CD4-positive, alpha-beta T cell treated with Interleukin-1 beta for 1 hour (primary cell): ENCODE measurements at regions not wholly inside any gene's neighbourhood (a gene's known extent, or its start where the extent isn't known, plus 50 kb on each side); places are given as distances from the start of the nearest gene placed in this dataset.
"Not testable (repeated sequence)": the region's sequence is repeated elsewhere in the genome, so short reads cannot be mapped to it uniquely, and the experiment has no call there.

Source experiments
- DNase-seq, 2 donors: peaks; one replicate each; pipeline ENCODE4 v3.0.0-alpha.2; 2020 to 2022

DNA sequence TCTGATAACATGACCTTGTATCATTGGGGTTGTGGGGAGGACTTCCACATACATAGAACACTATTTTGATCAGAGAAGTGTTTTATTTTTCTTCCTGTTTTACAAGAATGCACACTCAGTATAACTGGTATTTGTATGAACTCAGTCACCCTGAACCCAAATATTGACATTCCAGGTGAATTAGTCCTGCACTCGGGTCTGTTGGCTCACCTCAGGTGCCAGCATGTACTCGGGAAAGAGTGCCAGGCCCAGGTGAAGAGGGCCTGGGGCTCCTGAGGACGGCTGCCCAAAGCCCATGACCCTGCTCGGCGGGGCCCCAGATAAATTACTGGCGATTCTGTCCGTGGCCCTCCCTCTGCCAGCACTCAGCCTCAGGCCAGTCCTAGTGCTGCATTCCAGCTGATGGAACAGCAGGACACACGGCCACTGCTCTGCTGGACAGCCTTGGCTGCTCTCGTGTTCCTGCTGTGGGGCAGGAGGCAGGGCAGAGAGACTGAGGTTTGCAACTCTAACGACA lies 75.4 kb upstream of the TMPRSS2 start:
- DNase-seq, result no peak

DNA sequence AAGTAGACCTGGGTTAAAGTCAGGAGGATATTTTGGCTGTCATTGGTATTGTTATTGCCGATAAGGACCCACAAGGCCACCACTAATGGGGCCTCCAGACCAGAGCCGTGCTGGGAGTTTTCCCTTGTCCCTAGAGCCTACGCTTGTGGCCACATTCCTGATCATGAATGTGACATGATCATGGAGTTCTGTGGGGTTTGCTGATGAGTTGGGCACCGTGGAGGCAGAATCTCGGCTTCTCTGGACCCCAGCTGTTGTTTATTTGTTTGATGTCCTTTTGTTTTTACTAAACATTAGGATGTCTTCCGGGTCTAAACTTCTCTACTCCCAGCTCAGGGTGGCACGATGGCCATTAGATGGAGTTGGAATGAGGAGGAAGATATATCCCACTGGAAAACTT lies 74.9 kb upstream of the TMPRSS2 start:
- DNase-seq, result no peak

DNA sequence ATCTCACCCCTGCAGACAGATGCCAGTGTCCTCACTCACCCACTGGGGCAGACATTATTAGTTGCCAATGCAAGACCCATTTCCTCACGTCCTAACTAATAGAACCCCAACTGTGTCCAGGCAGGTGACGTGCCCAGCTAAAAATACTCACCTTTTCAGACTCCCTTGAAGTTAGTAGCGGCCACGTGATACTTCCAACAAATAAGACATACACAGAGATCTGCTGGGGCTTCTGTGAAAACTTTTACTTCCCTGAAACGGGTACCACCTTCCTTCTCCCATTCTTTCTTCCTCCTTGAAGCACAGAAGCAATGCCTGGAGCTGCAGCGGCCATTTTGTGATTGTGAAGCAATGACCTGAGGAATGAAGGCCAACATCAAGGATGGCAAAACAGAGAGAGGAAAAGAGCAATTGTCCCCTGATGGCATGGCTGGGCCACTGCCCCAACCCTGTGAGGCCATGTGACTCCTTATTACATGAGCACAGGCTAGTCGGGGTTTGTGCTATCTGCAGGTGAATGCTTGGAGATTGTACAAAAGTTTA lies 74.4 kb upstream of the TMPRSS2 start:
- no peak for DNase-seq

DNA sequence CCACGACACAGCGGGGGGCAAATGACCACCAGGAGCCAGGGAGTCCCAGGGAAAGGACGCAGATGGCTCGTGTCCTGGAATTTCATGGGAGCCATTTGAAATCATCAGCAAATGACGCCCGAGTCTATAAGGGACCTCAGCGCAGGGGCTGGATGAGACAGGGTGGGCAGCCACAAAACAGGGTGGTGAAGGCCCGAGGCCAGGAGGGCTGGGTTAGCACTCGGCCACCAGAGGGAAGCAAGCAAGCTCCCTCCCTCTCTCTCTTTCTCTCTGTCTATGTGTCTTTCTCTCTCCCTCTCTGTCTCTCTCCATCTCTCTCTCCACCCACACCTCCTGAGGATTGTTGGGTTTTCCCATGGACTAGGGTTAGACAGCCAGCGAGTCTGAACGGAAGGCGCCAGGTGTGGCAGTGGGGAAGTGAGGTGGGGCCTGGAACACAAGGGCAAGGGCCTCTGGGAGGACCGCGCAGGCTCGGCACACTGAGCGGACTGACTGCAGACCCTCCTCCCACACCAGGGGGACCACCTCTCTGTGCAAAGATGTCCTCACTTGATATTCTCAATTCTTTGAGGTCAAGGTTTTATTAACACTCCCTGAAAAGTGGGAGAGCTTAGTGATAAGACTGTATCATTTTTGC lies 73.8 kb upstream of the TMPRSS2 start:
- no peak for DNase-seq

DNA sequence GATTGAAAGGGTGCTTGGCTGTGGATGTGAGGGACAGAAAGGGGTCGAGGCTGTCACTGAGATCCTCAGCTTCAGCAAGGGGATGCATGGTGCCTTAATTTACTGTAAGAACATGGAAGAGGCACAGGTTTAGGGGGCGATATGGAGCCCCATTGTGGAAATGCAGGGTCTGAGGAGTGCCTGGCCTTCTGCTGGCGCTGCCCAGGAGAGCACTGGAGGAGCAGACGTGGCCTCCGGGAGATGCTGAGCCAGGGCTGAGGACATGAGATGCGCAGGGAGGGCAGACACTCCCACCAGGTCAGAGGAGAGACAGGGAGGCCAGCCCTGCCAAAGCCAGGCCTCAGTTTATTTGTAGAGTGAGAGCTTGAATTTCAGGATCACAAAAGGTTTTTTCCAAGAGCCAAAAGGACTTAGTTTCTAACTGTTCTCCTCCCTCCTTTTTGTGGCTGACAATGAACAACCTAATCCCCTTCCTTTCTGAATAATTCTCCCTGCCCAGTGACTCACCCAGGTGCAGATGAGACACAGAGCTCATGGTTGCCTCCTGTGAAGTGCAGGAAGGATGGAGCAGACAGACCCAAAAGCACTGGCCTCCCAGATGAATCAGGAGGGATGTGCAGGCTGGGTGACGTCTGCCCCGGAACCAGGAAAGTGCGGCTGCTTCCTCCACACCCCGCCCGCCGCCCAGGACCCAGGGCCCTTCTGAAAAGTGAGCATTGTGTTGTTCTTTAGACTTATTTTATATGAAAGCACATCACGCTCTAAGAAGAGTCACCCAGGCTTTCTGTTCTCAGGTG lies 73.0 kb upstream of the TMPRSS2 start:
- DNase-seq, result no peak

DNA sequence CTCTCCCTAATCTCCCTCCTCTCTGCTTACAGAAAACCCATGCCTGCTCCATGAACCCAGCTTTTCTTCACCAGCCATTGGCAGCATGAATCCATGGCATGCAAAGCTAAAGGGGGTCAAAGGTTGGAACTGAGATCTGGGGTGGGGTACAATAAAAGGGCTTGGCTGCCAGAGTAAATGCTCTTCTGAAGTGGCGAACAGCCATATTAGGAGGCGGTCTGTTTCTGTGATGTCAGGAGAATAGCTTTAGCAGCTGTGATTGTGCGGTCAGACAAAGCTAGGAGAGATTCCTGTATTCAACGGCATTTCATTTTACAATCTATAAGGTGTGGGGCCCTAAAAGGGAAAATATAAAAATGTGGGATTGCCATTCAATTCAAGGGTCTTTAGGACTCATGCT lies 71.7 kb upstream of the TMPRSS2 start:
- DNase-seq, result no peak

DNA sequence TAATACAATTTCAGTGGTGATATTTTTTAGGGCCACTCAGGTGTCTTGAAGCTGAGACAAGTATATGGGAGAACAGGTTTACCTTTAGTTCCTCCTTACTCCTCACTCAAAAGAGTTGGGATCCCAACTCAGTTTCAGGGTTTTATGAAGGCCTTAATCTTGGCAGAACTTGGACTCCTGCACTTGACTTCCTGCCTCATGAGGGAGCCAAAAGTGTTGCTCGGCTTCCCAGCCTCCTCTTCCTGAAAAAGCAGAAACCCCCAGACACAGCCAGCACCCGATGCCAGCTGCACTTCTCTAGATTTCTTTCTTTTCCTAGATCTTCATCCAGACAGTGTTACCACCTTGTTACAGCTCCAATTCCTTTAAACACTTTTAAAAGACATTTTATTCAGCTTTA lies 70.8 kb upstream of the TMPRSS2 start:
- DNase-seq, result no peak

DNA sequence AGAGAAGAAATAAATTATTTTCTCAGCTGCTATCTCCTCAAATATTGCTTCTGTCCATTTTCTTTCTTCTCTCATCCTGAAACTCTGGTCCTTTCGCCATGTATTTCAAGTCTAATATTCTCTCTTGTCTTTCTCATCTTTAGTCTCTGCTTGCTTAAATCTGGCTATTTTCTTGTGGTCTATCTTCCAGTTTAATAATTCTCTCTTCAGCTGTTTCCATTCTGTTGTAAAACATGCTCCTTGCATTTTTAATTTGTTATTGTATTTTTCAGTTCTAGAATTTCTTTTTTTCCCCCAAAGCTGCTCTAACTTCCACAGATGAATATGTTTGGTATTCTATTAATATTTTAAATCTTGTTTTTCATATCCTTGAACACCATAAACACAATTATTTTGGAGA lies 70.1 kb upstream of the TMPRSS2 start:
- no peak for DNase-seq

DNA sequence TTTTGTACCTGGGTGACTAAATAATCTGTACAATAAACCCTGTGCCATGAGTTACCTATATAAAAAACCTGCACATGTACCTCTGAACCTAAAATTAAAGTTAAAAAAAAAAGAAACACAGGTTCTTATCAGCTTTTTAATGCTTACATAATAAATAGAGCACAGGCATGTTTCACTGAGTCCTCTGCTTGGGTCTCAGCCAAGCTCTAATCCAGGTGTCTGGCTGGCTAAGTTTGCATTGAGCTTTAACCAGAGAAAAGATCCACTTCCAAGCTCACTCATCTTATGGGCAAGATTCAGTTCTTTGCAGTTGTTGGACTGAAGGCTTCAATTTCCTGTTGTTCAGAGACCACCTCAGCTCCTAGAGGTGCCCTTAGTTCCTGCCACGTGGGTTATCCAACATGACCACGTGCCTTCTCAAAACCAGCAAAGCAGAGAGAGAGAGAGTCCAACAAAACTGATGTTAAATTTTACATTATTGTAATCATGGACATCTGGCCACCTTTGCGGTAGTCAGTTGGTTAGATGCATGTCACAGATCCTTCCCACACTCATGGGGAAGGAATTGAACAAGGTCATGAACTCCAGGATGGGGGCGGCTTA lies 68.2 kb upstream of the TMPRSS2 start:
- DNase-seq, result no peak

DNA sequence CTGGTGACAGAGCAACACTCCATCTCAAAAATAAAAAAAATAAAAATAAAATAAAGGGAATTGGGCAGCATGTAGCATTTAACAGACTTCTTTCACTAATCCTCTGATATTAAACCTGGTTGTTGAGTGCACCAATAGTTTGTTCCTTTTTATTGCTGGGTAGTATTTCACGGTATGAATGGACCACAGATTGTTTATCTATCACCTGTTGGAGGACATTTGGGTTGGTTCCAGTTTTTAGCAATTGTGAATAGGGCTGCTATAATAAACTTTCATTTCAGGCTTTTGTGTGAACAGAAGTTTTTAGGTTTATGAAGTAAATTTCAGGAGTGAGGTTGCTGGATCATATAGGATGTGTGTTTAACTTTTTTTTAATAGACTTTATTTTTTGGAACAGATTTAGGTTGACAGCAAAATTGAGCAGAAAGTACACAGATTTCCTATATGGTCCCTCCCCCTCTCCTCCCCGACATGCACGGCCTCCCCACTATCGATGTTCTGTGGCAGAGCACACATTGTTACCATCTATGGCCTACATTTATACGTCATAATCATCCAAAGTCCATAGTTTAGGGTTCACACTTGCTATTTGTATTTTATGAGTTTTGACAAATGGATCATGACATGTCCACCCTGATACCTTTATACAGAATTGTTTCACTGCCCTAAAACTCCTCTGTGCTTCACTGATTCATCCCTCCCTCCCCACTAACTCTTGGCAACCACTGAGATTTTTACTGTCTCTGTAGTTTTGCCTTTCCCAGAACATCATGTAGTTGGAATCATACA lies 66.1 kb upstream of the TMPRSS2 start:
- DNase-seq, result no peak

DNA sequence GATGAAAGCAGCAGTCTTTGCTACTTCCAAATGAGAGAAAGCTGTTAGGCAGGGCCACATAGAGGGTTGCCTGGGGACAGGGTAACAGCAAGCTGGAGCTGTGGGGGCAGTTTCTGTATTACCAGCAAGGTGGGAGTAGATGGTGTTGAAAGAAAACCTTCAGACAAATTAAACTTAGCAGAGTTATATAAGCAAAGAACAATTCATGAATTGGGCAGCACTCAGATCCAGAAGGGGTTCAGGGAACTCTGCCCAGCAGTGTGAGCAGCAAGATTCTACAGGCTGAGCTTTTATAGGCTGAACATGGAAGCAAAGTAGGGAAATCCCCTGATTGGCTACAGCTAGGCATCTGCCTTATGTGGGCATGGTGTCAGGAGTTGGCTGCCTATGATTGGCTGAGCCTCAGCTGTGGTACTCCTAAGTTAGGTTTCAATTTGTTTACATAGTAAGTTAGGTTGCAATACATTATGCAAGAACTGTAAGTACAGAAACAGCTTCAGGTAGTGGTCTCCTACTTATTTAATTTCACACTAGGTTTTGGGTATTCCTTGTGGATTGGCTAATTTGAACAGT lies 64.1 kb upstream of the TMPRSS2 start:
- DNase-seq, result no peak

DNA sequence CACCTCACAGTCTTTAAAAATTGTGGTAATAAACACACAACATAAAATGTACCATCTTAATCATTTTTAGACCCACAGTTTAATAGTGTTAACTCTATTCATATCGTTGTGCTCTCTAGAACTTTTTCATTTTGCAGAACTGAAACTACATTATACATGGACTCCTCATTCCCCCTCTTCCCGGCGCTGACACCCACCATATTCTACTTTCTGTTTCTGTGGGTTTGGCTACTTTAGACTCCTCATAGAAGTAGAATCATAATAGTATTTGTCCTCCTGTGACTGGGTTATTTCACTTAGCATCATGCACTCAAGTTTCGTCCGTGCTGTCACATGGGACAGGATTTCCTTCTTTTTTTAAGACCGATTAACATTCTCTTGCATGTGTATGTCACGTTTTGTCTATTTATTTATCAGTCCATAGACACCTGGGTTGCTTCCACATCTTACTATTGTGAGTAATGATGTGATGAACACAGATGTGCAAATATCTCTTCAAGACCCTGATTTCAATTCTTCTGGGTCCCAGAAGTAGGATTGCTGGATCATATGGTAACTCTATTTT lies 62.9 kb upstream of the TMPRSS2 start:
- no peak for DNase-seq

DNA sequence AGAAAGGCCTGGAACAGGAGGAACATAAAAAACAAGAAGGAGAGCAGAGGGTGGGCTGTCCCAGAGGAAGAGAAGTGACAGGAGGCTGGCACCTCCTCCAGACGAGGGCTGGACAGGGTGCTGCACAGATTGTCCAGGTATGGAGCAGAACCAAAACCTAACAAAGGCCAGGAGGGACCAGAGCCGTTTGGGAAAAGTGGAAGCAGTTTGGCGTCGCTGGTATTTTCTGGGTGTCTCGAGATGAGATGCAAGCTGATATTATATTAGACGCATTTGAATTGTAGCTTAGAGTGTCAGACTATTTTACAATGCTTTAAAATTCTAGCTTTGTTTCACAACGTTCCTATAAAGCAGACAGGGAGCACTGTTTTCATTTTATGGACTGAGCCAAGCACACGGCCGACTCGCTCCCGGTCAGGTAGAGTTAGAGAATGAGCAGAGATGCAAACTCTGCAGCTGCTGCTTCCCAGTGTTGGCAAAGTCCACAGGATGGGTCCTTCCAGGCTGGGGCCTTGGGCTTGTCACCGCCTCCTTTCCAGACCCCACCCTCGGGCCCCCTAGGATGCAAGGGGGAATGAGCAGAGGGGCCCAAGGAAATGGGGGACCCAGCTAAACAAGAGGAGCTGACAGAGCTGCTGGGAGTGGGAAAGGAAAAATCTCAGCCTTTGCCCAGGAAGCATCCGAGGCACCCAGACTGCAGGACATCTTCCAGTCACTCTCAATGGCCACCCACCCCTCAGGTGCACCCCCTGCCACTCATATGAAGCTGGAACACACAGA lies 60.8 kb upstream of the TMPRSS2 start:
- no peak for DNase-seq

DNA sequence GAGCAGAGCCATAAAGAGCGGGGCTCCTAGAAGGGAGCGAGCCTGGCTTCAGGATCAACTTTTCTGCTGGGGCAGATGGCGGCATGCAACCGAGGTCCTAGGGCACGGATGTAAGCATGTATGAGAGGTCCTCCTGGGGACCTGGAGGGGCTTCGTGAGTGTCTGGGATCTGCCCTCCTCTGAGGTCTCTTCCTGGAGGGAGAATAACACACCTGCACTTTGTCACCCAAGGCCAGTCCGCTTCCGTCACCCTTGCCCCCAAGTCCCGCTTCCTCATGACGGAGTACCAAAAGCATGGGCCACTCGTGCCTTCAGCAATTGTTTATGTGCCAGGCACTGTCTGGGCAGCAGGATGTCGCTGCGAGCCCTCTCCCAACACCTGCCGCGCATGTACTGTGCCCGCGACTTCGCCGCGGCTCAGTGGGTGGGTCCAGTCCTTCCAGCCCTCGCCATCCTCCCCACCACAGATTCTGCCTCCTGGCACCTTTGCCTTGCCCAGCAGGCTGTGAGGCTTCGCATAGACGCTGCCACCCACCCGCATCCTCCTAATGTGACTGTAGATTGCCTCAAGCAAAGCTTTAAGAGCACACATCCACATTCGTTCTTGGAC lies 60.0 kb upstream of the TMPRSS2 start:
- DNase-seq, result no peak

DNA sequence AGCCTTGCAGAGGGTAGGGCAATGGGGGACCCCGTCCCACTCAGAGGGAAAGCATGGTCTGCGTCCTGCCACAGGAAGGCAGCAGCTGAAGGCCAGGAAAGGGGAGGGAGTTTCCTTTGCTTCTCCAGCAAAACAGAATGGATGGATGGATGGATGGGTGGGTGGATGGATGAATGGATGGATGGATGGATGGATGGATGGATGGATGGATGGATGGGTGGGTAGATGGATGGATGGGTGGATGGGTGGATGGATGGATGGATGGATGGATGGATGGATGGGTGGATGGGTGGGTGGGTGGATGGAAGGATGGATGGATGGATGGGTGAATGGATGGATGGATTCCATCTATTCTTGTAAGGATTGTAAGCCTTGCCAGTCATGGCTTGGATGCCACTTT lies 59.3 kb upstream of the TMPRSS2 start:
- not testable (repeated sequence) for DNase-seq

DNA sequence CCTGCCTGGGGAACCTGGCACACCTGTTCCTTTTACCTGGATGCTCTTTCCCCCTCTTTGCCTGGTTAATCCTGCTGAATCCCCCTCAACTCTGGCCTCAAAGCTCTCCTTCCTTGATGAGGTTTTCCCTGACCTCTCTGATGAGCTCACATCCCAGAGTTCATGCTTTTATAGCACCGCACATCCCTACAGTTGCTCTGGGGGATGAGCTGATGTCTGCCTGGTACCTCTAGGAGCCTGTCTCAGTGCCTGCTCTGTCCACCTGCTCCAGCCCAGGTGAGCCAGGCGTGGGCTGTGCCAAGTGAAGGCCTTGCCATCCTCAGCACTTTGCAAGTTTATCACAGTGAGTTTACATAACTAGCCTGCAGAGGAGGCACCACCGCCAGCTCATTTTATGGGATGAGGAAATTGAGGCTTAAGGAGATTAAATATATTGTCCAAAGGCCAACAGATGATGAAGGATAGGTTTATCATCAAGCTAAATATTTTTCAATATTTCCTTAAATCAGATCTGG lies 58.6 kb upstream of the TMPRSS2 start:
- no peak for DNase-seq

DNA sequence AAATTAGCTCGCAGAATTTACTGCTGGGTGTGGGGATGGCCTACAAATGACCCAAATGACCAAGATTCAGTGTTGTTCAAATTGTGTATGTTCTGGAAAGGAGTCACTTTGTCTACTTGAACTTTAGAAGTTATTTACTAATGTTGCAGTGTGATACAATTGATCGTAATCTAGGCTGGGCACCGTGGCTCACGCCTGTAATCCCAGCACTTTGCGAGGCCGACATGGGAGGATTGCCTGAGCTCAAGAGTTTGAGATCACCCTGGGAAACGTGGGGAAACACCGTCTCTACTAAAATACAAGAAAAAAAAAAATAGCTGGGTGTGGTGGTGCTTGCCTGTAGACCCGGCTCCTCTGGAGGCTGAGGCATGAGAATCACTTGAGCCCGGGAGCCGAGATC lies 57.6 kb upstream of the TMPRSS2 start:
- no peak for DNase-seq

DNA sequence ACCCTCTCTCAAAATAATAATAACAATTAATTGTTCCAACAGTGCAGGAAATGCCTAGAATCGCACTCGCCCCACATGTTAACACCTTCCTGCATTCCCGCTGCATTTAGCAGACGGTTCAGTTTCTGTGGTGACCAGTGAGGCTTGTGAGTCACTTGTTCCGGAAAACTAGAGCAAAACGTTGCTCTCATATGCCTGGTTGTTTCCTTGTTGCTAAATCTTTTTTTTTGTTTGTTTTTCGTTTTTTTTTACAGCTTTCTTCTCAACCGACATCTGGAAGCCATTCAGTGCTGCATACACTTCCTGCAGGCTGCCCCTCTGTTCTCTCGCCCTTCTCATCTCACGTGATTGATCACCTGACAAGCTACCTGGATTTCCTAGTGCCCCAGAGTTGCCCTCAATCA lies 56.9 kb upstream of the TMPRSS2 start:
- no peak for DNase-seq

DNA sequence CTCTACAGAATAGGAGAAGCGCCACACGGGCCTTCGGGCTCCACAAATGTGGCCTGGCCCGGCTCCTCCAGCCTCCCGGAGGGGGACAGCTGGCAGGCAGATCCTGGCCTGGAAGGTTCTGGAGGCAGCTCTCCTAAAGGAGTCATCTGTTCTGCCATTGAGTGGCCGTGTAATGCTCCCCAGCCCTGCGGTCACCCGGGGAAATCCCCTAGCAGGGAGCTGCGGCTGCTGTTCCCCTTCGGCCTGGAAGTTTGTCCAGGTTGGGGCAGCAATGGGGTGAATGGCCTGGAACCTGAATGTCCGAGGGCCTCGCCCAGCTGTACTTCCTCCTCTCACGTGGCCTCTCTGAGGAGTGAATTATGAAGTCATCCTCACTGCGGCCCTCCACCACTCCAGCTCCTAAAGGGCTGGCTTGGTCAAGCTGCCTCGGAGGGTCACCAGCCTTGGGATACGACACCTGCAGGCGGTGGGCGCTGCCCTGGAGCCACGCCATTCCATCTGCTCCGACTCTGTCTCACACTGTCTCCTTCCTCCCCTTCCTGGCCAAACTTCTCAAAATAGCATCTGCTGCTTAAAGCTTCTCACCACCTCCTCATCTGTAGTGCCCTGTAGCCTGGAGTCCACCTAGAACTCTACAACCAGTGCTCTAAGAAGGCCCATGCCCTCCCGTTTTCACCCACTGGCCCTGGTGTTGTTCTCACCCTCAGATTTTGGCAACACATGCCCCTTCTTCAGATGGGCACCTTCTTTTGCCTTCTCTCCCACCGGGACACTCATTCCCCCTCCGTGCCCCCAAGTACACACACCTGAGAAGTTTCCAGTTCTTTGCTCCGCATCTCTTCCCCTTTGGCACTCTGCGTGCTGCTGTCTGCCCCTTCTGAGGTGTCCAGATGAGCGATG lies 54.4 kb upstream of the TMPRSS2 start:
- DNase-seq, result no peak

DNA sequence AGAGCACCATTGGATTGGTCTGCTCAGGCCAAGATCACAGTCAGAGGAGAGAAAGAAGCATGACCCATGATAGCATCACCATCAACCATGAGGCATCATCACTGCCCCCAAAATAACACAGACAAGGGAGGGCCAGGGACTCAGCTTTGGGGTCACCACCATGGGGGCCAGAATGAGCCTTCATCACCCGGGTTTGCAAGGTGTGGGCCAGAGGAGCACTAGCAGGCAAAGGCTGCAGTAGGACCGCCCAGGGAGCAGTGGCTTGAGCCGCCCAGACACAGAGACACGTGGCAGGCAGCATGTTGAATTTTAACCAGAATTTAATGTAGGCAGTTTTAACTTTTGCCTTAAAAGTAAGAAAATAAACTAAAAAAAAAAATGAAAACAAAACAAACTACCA lies 53.7 kb upstream of the TMPRSS2 start:
- no peak for DNase-seq
